SKM-1 treated with dmso at 0.1 percent for 144 hours (cell line): ENCODE measurements at regions not wholly inside any gene's neighbourhood (a gene's known extent, or its start where the extent isn't known, plus 50 kb on each side); places are given as distances from the start of the nearest gene placed in this dataset.
A peak's percentile ranks its signal among the peaks of the same experiment; 100 is the strongest.

ENCODE experiments used
- DNase-seq: peaks from one replicate; lab custom pipeline; 2025; ENCODE audit not compliant: unreplicated experiment; lab: John Stamatoyannopoulos, UW

GRCh38 chr12:47610686-47611252 is 95.1 kb downstream of the RPAP3 start:
- no peak for DNase-seq

DNA sequence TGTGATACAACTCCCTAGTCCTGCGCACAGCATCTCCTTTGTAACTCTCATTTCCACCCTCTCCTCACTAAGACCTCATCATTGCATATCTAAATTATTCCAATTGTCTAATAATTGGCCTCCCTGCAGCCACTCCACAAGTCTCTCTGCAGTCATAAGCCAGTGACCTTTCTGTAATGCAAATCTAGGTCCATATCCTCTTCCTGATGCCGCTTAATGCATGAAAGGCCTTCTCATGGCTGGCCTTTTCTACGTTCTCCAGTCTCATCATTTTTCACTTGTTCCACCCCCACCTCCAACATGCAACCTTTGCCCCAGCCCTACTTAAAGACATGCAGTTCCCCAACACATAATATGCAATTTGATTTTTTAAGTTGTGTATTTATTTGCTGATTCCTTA is 96.0 kb downstream of the RPAP3 start:
- no peak for DNase-seq

DNA sequence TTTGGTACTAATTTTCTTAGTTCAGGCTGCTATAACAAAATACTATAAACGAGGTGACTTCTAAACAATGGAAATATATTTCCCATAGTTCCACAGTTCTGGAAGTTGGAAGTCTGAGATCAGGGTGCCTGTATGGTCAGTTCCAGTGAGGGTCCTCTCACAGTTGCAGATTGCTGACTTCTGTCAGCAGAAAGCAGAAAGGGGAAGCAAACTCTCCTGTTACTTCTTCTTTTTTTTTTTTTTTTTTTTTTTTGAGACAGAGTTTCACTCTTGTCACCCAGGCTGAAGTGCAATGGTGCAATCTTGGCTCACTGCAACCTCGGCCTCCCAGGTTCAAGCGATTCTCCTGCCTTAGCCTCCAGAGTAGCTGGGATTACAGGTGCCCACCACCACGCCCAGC is 97.2 kb downstream of the RPAP3 start:
- DNase-seq: peak; percentile 29

DNA sequence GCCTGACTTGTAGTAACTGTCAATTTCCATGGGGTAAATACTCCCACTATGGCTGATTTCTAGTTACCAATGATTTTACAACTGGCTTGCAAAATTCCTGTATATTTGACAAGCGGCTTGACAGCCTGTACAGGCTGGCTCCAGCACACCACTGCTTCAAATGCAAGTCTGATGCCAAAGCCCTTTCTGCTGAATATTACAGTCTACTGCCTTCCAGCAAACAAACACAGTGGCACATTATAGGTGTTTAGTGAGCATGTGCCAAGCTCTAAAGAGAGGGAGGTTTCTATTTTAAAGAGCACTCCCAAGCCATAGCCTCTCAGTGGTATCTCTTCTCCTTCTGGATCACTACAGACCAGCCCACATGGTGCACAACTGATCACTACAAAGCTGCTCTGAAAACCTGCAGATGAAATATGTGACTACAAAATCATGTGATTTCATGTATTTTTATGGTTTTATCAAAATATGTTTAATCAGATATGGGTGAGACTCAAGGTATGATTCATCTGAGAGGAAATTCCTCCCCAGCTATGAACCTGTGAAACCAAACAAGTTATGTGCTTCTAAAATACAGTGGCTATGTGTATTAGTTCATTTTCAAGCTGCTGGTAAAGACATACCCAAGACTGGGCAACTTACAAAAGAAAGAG is 101.5 kb downstream of the RPAP3 start:
- DNase-seq: no peak

GRCh38 chr12:47602949-47603558 is 102.8 kb downstream of the RPAP3 start:
- DNase-seq: no peak

- no peak for DNase-seq
Measured at GRCh38 chr12:47602325-47602724, 103.5 kb downstream of the RPAP3 start.

DNA sequence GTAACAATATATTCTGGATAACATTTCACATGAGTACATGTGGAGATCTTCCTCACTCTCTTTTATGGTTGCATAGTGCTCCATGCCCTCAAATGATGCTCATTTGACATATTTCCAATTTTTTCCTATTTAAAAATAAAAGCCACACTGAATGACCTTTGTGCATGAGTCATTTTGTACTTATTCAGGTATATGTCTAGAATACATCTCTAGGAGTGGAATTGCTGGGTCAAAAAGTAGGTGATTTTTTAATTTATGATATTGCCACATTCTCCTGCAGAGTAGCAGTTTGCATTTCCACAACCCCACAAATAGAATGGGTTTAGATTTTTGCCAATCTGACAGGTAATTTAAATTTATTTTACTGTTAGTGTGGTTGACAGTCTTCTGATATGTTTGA is 104.8 kb downstream of the RPAP3 start:
- DNase-seq: no peak

- DNase-seq: no peak
Measured at GRCh38 chr12:47591795-47592194, 114.0 kb downstream of the RPAP3 start.

- no peak for DNase-seq
Measured at GRCh38 chr12:47591361-47591791, 114.5 kb downstream of the RPAP3 start.

GRCh38 chr12:47590771-47591360 is 115.0 kb downstream of the RPAP3 start:
- no peak for DNase-seq

GRCh38 chr12:47586952-47587669 is 118.7 kb downstream of the RPAP3 start:
- no peak for DNase-seq

DNA sequence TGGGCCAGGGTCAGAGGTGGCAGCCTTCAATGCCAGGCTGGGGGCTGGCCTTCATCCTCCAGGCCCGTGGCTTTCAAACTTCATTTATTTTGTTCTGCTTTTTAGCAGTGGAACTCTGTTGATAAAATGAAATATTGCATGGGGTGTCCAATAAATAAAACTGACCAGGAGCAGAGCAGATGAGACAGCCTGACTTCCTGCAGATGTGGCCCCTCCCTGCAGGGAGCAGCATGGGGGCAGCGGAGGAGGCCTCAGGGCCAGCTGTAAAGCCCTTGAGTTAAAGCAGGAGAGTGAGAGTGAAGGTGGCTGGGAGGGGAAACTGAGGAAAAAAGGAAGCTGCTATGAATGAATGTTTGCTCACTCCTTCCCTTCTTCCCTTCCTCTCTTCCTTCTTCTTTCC is 120.3 kb downstream of the RPAP3 start:
- DNase-seq: no peak

- no peak for DNase-seq
Measured at GRCh38 chr12:47578836-47579235, 127.0 kb downstream of the RPAP3 start.

GRCh38 chr12:47577206-47577989 is 128.4 kb downstream of the RPAP3 start:
- no peak for DNase-seq

- DNase-seq: no peak
Measured at GRCh38 chr12:47576289-47576945, 129.4 kb downstream of the RPAP3 start.

DNA sequence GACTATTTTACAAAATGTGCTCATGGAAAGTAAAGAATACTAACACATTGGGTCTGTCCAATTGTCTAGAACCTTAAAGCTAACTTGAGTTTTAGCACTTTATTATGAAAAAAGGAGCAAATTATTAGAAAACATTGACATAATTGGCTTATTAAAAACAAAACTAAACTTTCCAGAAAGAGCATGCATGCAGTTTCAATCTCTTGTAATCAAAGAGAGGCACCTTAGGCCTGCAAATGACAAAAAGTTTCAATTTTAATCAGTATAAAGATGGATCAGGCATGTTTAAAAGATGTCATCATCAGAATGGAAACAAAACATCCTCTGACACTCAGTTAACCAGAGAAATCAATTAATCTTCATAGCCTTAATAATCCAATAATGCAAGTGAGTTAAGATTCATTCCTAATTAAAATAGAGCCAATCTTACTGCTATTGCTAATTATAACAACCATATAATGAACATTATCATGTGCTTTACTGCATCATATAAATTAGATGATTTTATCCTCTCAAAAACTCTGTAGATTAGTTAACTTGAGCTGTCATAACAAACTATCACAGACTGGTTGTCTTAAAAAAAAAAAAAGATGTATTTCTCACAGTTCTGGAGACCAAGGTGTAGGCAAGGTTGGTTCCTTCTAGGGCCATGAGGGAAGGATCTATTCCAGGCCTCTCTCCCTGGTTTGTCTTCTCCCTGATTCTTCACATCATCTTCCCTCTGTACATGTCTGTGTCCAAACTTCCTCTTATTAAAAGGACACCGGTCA is 131.4 kb downstream of the RPAP3 start:
- DNase-seq: no peak

DNA sequence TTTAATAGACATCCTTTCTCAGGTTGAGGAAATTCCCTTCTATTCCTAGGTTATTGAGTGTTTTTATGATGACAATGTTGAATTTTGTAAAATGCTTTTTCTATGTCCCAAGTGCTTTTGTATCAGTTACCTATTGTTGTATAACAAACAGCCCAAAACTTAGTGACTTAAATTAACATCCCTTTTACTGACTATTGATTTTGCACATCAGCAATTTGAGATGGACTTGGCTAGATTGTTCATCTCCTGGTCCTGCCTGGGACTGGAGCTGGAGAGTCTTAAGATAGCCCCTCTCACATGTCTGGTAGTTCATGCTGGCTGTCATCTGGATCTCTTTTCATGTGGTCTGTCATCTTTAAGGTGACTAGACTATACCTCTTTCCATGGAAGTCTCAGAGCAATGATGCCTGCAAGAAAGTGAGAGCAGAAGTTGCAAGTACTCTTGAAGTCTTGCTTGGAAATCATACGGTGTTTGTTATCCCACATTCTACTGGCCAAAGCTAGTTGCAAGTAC is 132.6 kb downstream of the RPAP3 start:
- DNase-seq: no peak

DNA sequence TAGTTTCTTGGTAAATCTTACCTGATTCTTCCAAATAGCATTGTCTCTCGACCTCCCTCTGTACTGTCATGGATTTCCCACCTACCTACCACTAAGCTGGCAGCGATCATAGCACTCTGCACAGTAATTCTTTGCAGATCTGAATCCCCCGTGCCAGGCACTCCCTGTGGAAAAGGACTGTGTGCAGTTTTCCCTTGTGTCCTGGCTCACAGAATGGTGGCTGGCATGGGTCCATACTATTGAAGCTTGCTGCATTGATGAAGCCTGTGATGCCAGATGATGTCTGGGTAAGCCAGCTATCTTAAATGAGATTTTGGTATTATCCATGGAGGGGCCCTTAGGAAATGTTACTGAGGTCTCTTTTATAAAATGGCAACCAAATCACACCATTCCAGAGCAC is 135.7 kb downstream of the RPAP3 start:
- no peak for DNase-seq

GRCh38 chr12:47562201-47562600 is 143.6 kb downstream of the RPAP3 start:
- no peak for DNase-seq
